NCI-H510A (cell line): ENCODE measurements at regions not wholly inside any gene's neighbourhood (a gene's known extent, or its start where the extent isn't known, plus 50 kb on each side); places are given as distances from the start of the nearest gene placed in this dataset.

Source experiments
- DNase-seq: peaks from one replicate; lab custom pipeline; 2025; lab: John Stamatoyannopoulos, UW

DNA sequence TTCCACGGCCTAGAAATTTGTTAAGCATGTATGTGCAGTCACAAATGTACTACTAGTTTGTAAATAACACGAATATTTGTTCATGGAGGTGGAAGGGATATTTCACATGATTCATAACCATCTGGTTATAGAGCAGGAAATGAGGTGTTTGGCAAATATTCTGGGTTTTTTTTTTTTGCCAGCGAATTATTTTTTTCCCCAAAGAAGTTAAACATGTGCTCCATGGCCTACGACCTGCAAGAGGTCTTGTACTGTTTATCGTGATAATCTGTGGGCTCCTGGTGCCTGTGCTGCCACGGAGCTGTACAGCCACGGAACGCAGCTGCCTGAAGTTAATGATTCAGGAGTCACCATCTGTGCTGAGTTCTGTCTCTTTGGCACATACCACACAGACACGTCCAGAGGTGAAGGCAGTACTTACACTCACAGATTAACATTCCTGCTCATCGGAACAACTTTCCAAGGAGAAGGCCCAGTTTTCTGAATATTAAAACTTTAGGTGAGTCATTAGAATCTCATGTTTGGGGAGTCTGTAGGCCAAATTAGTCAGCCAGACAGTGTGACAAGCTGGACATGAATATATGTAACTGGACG lies 156.3 kb downstream of the TMX1 start:
- DNase-seq = no peak

DNA sequence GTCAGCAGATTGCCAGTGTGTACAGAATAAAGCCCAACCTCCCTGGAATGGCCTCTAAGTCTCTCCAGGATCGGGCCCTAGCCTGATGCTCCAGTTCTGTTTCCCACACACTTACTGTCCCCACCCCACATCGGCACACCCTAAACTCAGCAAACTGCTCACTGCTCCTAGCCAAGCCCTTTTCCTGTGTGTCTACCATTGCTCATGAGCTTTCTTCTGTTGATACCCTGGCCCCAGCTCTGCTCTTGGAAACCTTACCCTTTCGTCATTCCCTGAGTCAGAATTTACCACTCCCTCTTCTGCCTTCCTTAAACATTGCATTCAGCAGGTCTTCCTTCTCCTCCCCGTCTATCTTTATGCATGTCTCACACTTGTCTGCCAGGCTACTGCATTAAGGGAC lies 158.9 kb downstream of the TMX1 start:
- no peak for DNase-seq

GRCh38 chr14:51400139-51400538 lies 160.1 kb downstream of the TMX1 start:
- no peak for DNase-seq

GRCh38 chr14:51401272-51401671 lies 161.2 kb downstream of the TMX1 start:
- DNase-seq = no peak

- DNase-seq = no peak
Observed at GRCh38 chr14:51401756-51402155, 161.7 kb downstream of the TMX1 start.

DNA sequence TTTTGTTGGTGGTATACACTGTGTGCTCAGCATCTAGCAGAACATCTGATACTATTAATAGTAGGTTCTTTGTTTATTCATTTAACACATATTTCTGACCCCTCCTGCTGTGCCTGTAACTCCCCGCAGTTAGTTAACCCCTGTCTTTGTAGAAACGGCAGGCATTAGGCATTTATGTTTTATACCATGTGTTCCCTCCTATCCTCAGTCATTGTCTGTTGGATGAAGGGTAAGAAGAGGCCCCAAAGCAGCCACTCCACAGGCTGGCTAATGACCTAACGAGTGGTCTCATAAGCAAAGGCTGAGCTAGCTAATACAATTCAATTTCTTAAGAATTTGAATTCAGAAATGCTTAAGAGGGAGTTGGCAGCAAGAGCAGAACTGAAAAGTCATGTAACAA lies 170.8 kb downstream of the TMX1 start:
- DNase-seq = no peak

- DNase-seq = no peak
Observed at GRCh38 chr14:51419685-51420084, 179.6 kb downstream of the TMX1 start.

- DNase-seq = no peak
Observed at GRCh38 chr14:51422704-51423103, 182.7 kb downstream of the TMX1 start.

DNA sequence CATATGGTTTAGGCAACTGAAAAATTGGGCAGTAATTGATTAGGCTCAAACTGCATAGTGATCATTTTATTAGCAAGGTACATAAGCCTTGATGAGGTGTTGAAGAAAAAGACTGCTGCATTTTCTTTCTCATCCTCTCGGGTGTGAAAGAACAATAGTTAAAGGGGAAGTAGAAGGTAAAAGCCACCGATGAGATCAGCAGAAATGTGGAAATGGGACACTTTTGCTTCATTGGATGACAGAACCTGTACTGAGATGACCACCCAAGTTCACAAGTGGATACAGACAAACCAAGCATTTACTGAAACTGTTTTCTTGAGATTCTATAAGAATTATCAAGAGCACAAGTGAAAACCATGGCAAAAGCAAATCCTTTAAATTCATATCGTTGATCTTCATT lies 184.0 kb downstream of the TMX1 start:
- no peak for DNase-seq

DNA sequence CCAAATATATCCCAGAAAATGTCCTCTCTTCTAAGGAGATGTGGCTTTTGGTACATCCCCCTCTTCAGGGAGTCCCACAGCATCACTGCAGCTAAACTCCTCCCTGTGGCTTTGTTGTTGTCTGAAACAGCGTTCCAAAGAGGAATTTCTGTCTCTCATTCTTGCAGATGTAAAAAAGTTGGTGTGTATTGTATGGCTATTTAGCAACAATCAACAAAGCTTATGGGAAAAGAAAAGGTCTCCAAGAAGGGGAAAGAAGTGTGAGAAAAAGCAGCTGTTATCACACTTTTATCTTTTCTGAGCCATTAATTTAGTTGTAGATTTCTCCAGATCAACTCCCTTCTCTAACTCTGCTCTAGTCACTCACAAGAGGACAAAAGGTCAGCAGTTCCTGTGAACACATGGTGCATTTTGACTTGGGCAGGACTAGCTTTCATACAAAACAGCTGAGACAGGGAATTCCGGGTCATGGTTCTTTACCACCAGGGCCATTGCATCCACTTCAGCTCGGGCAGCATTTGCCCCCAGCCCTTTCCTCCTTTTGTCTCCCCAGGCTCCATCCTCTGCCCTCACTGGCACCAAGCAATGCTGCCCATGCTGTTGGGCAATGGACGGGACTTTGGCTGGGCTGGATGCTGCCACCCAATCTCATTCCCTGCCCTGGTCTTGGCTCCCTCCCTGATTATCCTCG lies 184.7 kb downstream of the TMX1 start:
- DNase-seq = no peak

- DNase-seq = no peak
Observed at GRCh38 chr14:51428981-51429380, 188.9 kb downstream of the TMX1 start.

DNA sequence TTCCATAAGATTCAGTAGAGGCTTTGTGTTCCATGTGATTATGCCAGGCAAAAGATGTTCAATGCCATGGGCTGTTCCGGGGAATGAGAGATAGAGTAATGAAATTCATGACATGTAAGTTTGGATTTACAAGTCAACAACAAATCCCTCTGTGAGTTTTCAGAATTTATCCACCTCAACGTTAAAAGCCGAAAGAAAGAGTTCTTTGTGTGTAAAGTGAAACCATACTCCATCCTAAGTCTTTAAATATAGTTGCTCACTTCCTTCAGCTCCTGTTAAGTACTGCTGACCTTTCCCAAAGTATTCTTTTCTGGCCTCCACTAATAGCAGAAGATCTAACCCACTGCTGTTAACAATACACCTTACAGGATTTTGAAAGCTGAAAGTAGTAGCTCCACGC lies 190.0 kb downstream of the TMX1 start:
- no peak for DNase-seq

DNA sequence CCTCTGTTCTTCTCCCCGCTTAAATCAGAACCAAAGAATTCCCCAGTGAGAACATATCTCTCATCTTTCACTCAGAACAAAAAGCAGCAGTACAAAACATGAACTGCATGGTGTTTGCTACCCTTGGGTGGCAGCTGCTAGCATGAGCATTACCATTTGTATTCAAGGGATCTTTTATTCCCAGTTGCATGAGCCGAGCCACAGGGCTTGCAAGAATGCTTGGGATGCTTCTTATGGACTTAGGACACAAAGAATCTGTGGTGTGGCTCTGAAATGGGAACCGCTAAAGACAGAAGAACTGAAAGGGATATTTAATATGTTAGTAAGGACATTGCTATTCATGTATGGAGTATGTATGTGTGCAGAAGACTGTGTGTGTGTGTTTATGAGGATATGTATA lies 190.6 kb downstream of the TMX1 start:
- DNase-seq = no peak

GRCh38 chr14:51431033-51431709 lies 191.1 kb downstream of the TMX1 start:
- no peak for DNase-seq

GRCh38 chr14:51431741-51432140 lies 191.7 kb downstream of the TMX1 start:
- no peak for DNase-seq

- DNase-seq = no peak
Observed at GRCh38 chr14:51432302-51432948, 192.4 kb downstream of the TMX1 start.

- no peak for DNase-seq
Observed at GRCh38 chr14:51436630-51437029, 196.6 kb downstream of the TMX1 start.

DNA sequence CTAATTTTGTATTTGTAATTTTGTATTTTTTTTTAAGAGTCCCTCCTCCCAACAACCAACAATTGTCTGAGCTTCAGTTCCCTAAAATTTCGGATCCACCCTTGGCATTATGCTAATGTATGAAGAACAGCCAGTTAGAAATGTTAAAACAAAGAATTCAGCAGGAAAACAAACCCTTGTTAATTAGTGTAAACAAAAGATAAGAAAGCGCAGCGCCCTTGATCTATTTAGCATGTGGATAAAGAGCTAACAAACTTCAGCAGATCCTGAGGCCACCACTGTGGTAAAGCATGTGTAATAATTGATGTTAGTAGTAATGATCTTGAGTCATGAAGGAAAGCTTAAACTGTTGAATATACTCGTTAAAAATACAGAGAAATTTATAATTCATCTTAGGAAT lies 199.8 kb downstream of the TMX1 start:
- no peak for DNase-seq

- no peak for DNase-seq
Observed at GRCh38 chr14:51441001-51441400, 201.0 kb downstream of the TMX1 start.

DNA sequence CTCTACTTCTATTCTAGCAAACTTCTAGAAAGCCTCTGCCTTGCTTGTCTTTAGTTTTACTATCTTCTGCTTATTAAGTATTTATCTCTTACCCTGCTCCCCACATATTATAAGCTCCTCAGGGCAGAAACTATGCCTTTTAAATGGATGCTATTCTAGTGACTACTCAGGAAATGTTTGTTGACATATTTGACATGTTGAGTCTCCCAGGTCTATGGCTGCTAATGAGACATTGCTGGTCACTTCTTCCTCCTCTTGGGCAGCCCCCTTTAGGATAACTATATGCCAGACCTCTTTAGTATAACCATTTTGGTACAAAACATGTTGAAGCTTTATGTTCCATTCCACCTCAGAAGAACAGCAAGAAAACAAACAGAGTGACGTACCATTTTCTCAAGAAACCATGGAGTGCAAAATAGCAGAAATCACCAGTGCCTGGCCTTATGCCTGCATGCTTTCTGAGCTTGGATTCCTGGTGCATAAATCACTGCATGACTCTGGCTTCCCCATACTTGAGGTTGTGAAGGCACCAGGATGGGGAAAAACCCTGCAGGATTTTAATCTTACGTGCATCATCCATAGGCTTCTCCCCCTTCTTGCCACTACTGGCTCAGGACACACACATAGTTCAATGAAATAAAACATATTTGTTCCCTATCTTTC lies 202.6 kb downstream of the TMX1 start:
- DNase-seq = no peak

GRCh38 chr14:51443195-51444018 lies 203.4 kb downstream of the TMX1 start:
- DNase-seq = no peak
